Dedifferentiated amniotic fluid mesenchymal stem cell (primary cell): ENCODE measurements at regions not wholly inside any gene's neighbourhood (a gene's known extent, or its start where the extent isn't known, plus 50 kb on each side); places are given as distances from the start of the nearest gene placed in this dataset.
"Not testable (repeated sequence)": the region's sequence is repeated elsewhere in the genome, so short reads cannot be mapped to it uniquely, and the experiment has no call there.

ENCODE experiments used
- DNase-seq: peaks from one replicate; pipeline ENCODE4 v3.0.0-alpha.2; 2016; ENCODE audit errors: extremely low spot score

GRCh38 chr21:22280851-22281250 is 1282.6 kb downstream of the NCAM2 start:
- no peak for DNase-seq

GRCh38 chr21:22288885-22289499 is 1290.8 kb downstream of the NCAM2 start:
- DNase-seq, result no peak

- DNase-seq, result no peak
These were observed 1293.9 kb downstream of the NCAM2 start for GRCh38 chr21:22292144-22292543.

- no peak for DNase-seq
These were observed 1299.4 kb downstream of the NCAM2 start for GRCh38 chr21:22297575-22297974.

GRCh38 chr21:22311741-22312462 is 1313.7 kb downstream of the NCAM2 start:
- DNase-seq, result no peak

GRCh38 chr21:22314963-22315362 is 1316.8 kb downstream of the NCAM2 start:
- DNase-seq, result no peak

GRCh38 chr21:22319435-22319834 is 1321.2 kb downstream of the NCAM2 start:
- DNase-seq, result no peak

- no peak for DNase-seq
These were observed 1344.7 kb downstream of the NCAM2 start for GRCh38 chr21:22342889-22343288.

- DNase-seq, result no peak
These were observed 1345.1 kb downstream of the NCAM2 start for GRCh38 chr21:22343303-22343702.

- DNase-seq, result no peak
These were observed 1345.5 kb downstream of the NCAM2 start for GRCh38 chr21:22343721-22344120.

- DNase-seq, result no peak
These were observed 1347.4 kb downstream of the NCAM2 start for GRCh38 chr21:22345624-22346023.

- DNase-seq, result no peak
These were observed 1348.4 kb downstream of the NCAM2 start for GRCh38 chr21:22346576-22346975.

GRCh38 chr21:22351076-22351475 is 1352.9 kb downstream of the NCAM2 start:
- no peak for DNase-seq

GRCh38 chr21:22352088-22352487 is 1353.9 kb downstream of the NCAM2 start:
- DNase-seq, result no peak

GRCh38 chr21:22355949-22356348 is 1357.7 kb downstream of the NCAM2 start:
- DNase-seq, result no peak

GRCh38 chr21:22356663-22357062 is 1358.5 kb downstream of the NCAM2 start:
- no peak for DNase-seq

- not testable (repeated sequence) for DNase-seq
These were observed 1361.4 kb downstream of the NCAM2 start for GRCh38 chr21:22359599-22359998.

GRCh38 chr21:22363504-22363903 is 1365.3 kb downstream of the NCAM2 start:
- no peak for DNase-seq

- no peak for DNase-seq
These were observed 1366.0 kb downstream of the NCAM2 start for GRCh38 chr21:22364163-22364562.

- DNase-seq, result no peak
These were observed 1376.2 kb downstream of the NCAM2 start for GRCh38 chr21:22374218-22374969.

- DNase-seq, result not testable (repeated sequence)
These were observed 1379.6 kb downstream of the NCAM2 start for GRCh38 chr21:22377795-22378194.

- DNase-seq, result no peak
These were observed 1395.1 kb downstream of the NCAM2 start for GRCh38 chr21:22393324-22393723.

- no peak for DNase-seq
These were observed 1397.8 kb downstream of the NCAM2 start for GRCh38 chr21:22395965-22396364.
